Stimulated activated naive CD8-positive, alpha-beta T cell treated with anti-CD3 and anti-CD28 coated beads, Interleukin-15, amount 100 ng/mL, for 72 hours (primary cell): ENCODE measurements at regions not wholly inside any gene's neighbourhood (a gene's known extent, or its start where the extent isn't known, plus 50 kb on each side); places are given as distances from the start of the nearest gene placed in this dataset.
A peak's percentile ranks its signal among the peaks of the same experiment; 100 is the strongest.

Source experiments
- ATAC-seq: fragments of 150-1000 bp; cut with Tn5 transposase; 2 replicates; pipeline ENCODE4 v1.10.0; 2021; ENCODE audit warnings: mild to moderate bottlenecking, moderate library complexity
- DNase-seq, 2 donors: peaks; one replicate each; pipeline ENCODE4 v3.0.0; 2021 to 2022
- H3K27ac Mint-ChIP-seq, 2 donors: one replicate each; pipeline ENCODE4 v1.8.0; 2022; ENCODE audit warnings: mild to moderate bottlenecking in 2 of 2, mixed read lengths in 2 of 2, moderate library complexity in 2 of 2
- H3K27me3 Mint-ChIP-seq: one replicate; pipeline ENCODE4 v1.8.0; 2022; ENCODE audit warnings: mixed read lengths
- H3K4me1 Mint-ChIP-seq: one replicate; pipeline ENCODE4 v1.8.0; 2022; ENCODE audit warnings: mild to moderate bottlenecking, mixed read lengths
- H3K4me3 Mint-ChIP-seq, 2 donors: one replicate each; pipeline ENCODE4 v1.8.0; 2022; ENCODE audit warnings: mild to moderate bottlenecking in 2 of 2, mixed read lengths in 2 of 2, moderate library complexity in 1 of 2
- H3K9me3 Mint-ChIP-seq, 2 donors: one replicate each; pipeline ENCODE4 v1.8.0; 2022; ENCODE audit warnings: mixed read lengths in 2 of 2

- ATAC-seq (no peak), DNase-seq (no peak)
- no peak overlapping the region for H3K27ac Mint-ChIP-seq
- H3K27me3 Mint-ChIP-seq, result peaks cover 7% of the 10 kb centered on the region
- H3K4me1 Mint-ChIP-seq, result no peaks in the 10 kb centered on the region
- H3K4me3 Mint-ChIP-seq, result no peak overlapping the region
- H3K9me3 Mint-ChIP-seq, result no peaks in the 10 kb centered on the region
These were observed 196.9 kb upstream of the ANK2 start for GRCh38 chr4:112852601-112853000.

GRCh38 chr4:112853662-112854256, 195.7 kb upstream of the ANK2 start:
- DNase-seq, result no peak
- Mint-ChIP-seq H3K9me3 (no peaks in the 10 kb centered on the region), H3K4me3 (no peak overlapping the region), H3K27ac (no peak overlapping the region), H3K4me1 (no peaks in the 10 kb centered on the region), H3K27me3 (peaks cover 7% of the 10 kb centered on the region)
- ATAC-seq, result no peak

- ATAC-seq (no peak), DNase-seq (no peak)
- Mint-ChIP-seq H3K27ac (no peak overlapping the region), H3K9me3 (no peaks in the 10 kb centered on the region), H3K27me3 (peaks cover 7% of the 10 kb centered on the region), H3K4me1 (no peaks in the 10 kb centered on the region), H3K4me3 (no peak overlapping the region)
These were observed 195.0 kb upstream of the ANK2 start for GRCh38 chr4:112854420-112854819.

GRCh38 chr4:112855058-112855457, 194.4 kb upstream of the ANK2 start:
- DNase-seq, result no peak
- H3K27me3 Mint-ChIP-seq, result peaks cover 14% of the 10 kb centered on the region
- H3K4me1 Mint-ChIP-seq, result no peaks in the 10 kb centered on the region
- H3K9me3 Mint-ChIP-seq, result no peaks in the 10 kb centered on the region
- H3K27ac Mint-ChIP-seq, result no peak overlapping the region
- ATAC-seq, result no peak
- H3K4me3 Mint-ChIP-seq, result no peak overlapping the region

GRCh38 chr4:112857461-112857860, 192.0 kb upstream of the ANK2 start:
- DNase-seq (no peak), ATAC-seq (no peak)
- no peaks in the 10 kb centered on the region for H3K4me1 Mint-ChIP-seq
- no peak overlapping the region for H3K27ac Mint-ChIP-seq
- no peak overlapping the region for H3K4me3 Mint-ChIP-seq
- H3K9me3 Mint-ChIP-seq, result no peaks in the 10 kb centered on the region
- peaks cover 29% of the 10 kb centered on the region for H3K27me3 Mint-ChIP-seq

- no peak for ATAC-seq
- no peaks in the 10 kb centered on the region for H3K9me3 Mint-ChIP-seq
- no peak for DNase-seq
- H3K27ac Mint-ChIP-seq, result no peak overlapping the region
- H3K4me3 Mint-ChIP-seq, result no peak overlapping the region
- peaks cover 28% of the 10 kb centered on the region for H3K27me3 Mint-ChIP-seq
- no peaks in the 10 kb centered on the region for H3K4me1 Mint-ChIP-seq
These were observed 190.7 kb upstream of the ANK2 start for GRCh38 chr4:112858751-112859150.

- H3K4me3 Mint-ChIP-seq, result no peak overlapping the region
- no peaks in the 10 kb centered on the region for H3K9me3 Mint-ChIP-seq
- no peak overlapping the region for H3K27ac Mint-ChIP-seq
- no peak for DNase-seq
- no peak for ATAC-seq
- H3K27me3 Mint-ChIP-seq, result peaks cover 22% of the 10 kb centered on the region
- no peaks in the 10 kb centered on the region for H3K4me1 Mint-ChIP-seq
These were observed 189.8 kb upstream of the ANK2 start for GRCh38 chr4:112859456-112860184.

GRCh38 chr4:112860830-112861690, 188.4 kb upstream of the ANK2 start:
- H3K27me3 Mint-ChIP-seq, result peaks cover 22% of the 10 kb centered on the region
- DNase-seq (no peak), ATAC-seq (no peak)
- no peaks in the 10 kb centered on the region for H3K9me3 Mint-ChIP-seq
- H3K4me1 Mint-ChIP-seq, result no peaks in the 10 kb centered on the region
- H3K4me3 Mint-ChIP-seq, result no peak overlapping the region
- no peak overlapping the region for H3K27ac Mint-ChIP-seq

GRCh38 chr4:112861691-112862674, 187.5 kb upstream of the ANK2 start:
- Mint-ChIP-seq H3K4me1 (no peaks in the 10 kb centered on the region), H3K27me3 (peaks cover 22% of the 10 kb centered on the region), H3K9me3 (no peaks in the 10 kb centered on the region), H3K4me3 (no peak overlapping the region), H3K27ac (no peak overlapping the region)
- ATAC-seq (no peak), DNase-seq (no peak)

GRCh38 chr4:112865443-112865842, 184.0 kb upstream of the ANK2 start:
- Mint-ChIP-seq H3K4me3 (no peak overlapping the region), H3K9me3 (no peaks in the 10 kb centered on the region), H3K27ac (no peak overlapping the region), H3K27me3 (peaks cover 14% of the 10 kb centered on the region), H3K4me1 (no peaks in the 10 kb centered on the region)
- no peak for ATAC-seq
- DNase-seq, result no peak

GRCh38 chr4:112876316-112876715, 173.1 kb upstream of the ANK2 start:
- Mint-ChIP-seq H3K27ac (no peak overlapping the region), H3K4me1 (no peaks in the 10 kb centered on the region), H3K9me3 (no peaks in the 10 kb centered on the region), H3K4me3 (no peak overlapping the region), H3K27me3 (no peaks in the 10 kb centered on the region)
- ATAC-seq, result no peak
- no peak for DNase-seq

GRCh38 chr4:112881842-112882241, 167.6 kb upstream of the ANK2 start:
- Mint-ChIP-seq H3K27me3 (peaks cover 8% of the 10 kb centered on the region), H3K4me3 (no peak overlapping the region), H3K9me3 (no peaks in the 10 kb centered on the region), H3K27ac (no peak overlapping the region), H3K4me1 (no peaks in the 10 kb centered on the region)
- DNase-seq, result no peak
- no peak for ATAC-seq

GRCh38 chr4:112882286-112882685, 167.2 kb upstream of the ANK2 start:
- DNase-seq (no peak), ATAC-seq (no peak)
- Mint-ChIP-seq H3K27me3 (peaks cover 8% of the 10 kb centered on the region), H3K4me3 (no peak overlapping the region), H3K4me1 (no peaks in the 10 kb centered on the region), H3K27ac (no peak overlapping the region), H3K9me3 (no peaks in the 10 kb centered on the region)

GRCh38 chr4:112884406-112884805, 165.0 kb upstream of the ANK2 start:
- H3K27ac Mint-ChIP-seq, result peak overlapping the region in 1 of 2 donors; percentile 36
- H3K4me3 Mint-ChIP-seq, result no peak overlapping the region
- H3K4me1 Mint-ChIP-seq, result no peaks in the 10 kb centered on the region
- ATAC-seq (no peak), DNase-seq (no peak)
- H3K9me3 Mint-ChIP-seq, result no peaks in the 10 kb centered on the region
- H3K27me3 Mint-ChIP-seq, result peaks cover 8% of the 10 kb centered on the region

- DNase-seq (no peak), ATAC-seq (no peak)
- Mint-ChIP-seq H3K27me3 (peaks cover 8% of the 10 kb centered on the region), H3K27ac (no peak overlapping the region), H3K4me1 (no peaks in the 10 kb centered on the region), H3K4me3 (no peak overlapping the region), H3K9me3 (no peaks in the 10 kb centered on the region)
These were observed 163.6 kb upstream of the ANK2 start for GRCh38 chr4:112885897-112886296.
